ENCODE measurements at regions not wholly inside any gene's neighbourhood (a gene's known extent, or its start where the extent isn't known, plus 50 kb on each side); places are given as distances from the start of the nearest gene placed in this dataset.
"Not testable (repeated sequence)": the region's sequence is repeated elsewhere in the genome, so short reads cannot be mapped to it uniquely, and the experiment has no call there.

GRCh38 chr14:37992499-37992898 is 215.2 kb upstream of the SSTR1 start:
- H3K9me3 ChIP-seq, result no peaks in the 10 kb centered on the region

GRCh38 chr14:37994846-37995372 is 212.8 kb upstream of the SSTR1 start:
- H3K27me3 ChIP-seq (ENCODE audit: low read depth), result no peaks in the 10 kb centered on the region
- DNase-seq (ENCODE audit: low spot score in 2 of 2), result no peak
- H3K4me3 ChIP-seq, result no peak overlapping the region
- no peaks in the 10 kb centered on the region for H3K36me3 ChIP-seq (replicated peaks)
- no peaks in the 10 kb centered on the region for H3K9me3 ChIP-seq
- H3K4me1 ChIP-seq, result no peaks in the 10 kb centered on the region
- in situ Hi-C loops (cut with MboI; ENCODE audit: low sequenced_read_pairs), result no loop called here

More at GRCh38 chr14:37992499-37992898, 215.2 kb upstream of the SSTR1 start:
- no peak for DNase-seq (ENCODE audit: low spot score in 2 of 2)
- no peaks in the 10 kb centered on the region for H3K36me3 ChIP-seq (replicated peaks)
- in situ Hi-C loops (cut with MboI; ENCODE audit: low sequenced_read_pairs), result no loop called here
- H3K27me3 ChIP-seq (ENCODE audit: low read depth), result no peaks in the 10 kb centered on the region
- H3K4me3 ChIP-seq, result no peak overlapping the region
- no peaks in the 10 kb centered on the region for H3K4me1 ChIP-seq

- no peak for DNase-seq (ENCODE audit: low spot score in 2 of 2)
- no peak overlapping the region for H3K4me3 ChIP-seq
- H3K4me1 ChIP-seq, result no peaks in the 10 kb centered on the region
- in situ Hi-C loops (cut with MboI; ENCODE audit: low sequenced_read_pairs), result no loop called here
- no peaks in the 10 kb centered on the region for H3K36me3 ChIP-seq (replicated peaks)
- H3K9me3 ChIP-seq, result no peaks in the 10 kb centered on the region
- H3K27me3 ChIP-seq (ENCODE audit: low read depth), result no peaks in the 10 kb centered on the region
Measured at GRCh38 chr14:37997017-37997416, 210.7 kb upstream of the SSTR1 start.

GRCh38 chr14:38000340-38000739 is 207.4 kb upstream of the SSTR1 start:
- Histone ChIP-seq H3K9me3 (no peaks in the 10 kb centered on the region), H3K4me3 (no peak overlapping the region), H3K36me3 (replicated peaks) (no peaks in the 10 kb centered on the region), H3K27me3 (ENCODE audit: low read depth) (no peaks in the 10 kb centered on the region), H3K4me1 (no peaks in the 10 kb centered on the region)
- in situ Hi-C loops (cut with MboI; ENCODE audit: low sequenced_read_pairs), result no loop called here
- DNase-seq (ENCODE audit: low spot score in 2 of 2), result no peak

GRCh38 chr14:38001501-38001900 is 206.2 kb upstream of the SSTR1 start:
- Histone ChIP-seq H3K4me1 (no peaks in the 10 kb centered on the region), H3K4me3 (no peak overlapping the region), H3K27me3 (ENCODE audit: low read depth) (no peaks in the 10 kb centered on the region), H3K9me3 (no peaks in the 10 kb centered on the region), H3K36me3 (replicated peaks) (no peaks in the 10 kb centered on the region)
- no peak for DNase-seq (ENCODE audit: low spot score in 2 of 2)
- in situ Hi-C loops (cut with MboI; ENCODE audit: low sequenced_read_pairs), result no loop called here

- Histone ChIP-seq H3K9me3 (no peaks in the 10 kb centered on the region), H3K4me1 (no peaks in the 10 kb centered on the region), H3K4me3 (no peak overlapping the region), H3K36me3 (replicated peaks) (no peaks in the 10 kb centered on the region), H3K27me3 (ENCODE audit: low read depth) (no peaks in the 10 kb centered on the region)
- in situ Hi-C loops (cut with MboI; ENCODE audit: low sequenced_read_pairs), result no loop called here
- DNase-seq (ENCODE audit: low spot score in 2 of 2), result no peak
Measured at GRCh38 chr14:38003746-38004609, 203.7 kb upstream of the SSTR1 start.

GRCh38 chr14:38004610-38004879 is 203.2 kb upstream of the SSTR1 start:
- Histone ChIP-seq H3K4me3 (no peak overlapping the region), H3K9me3 (no peaks in the 10 kb centered on the region)
- in situ Hi-C loops (cut with MboI; ENCODE audit: low sequenced_read_pairs), result no loop called here

GRCh38 chr14:38011156-38011555 is 196.5 kb upstream of the SSTR1 start:
- H3K27me3 ChIP-seq (ENCODE audit: low read depth); H3K9me3 ChIP-seq; in situ Hi-C loops (cut with MboI; ENCODE audit: low sequenced_read_pairs); H3K4me3 ChIP-seq; H3K36me3 ChIP-seq (replicated peaks); H3K4me1 ChIP-seq; DNase-seq (ENCODE audit: low spot score in 2 of 2): not testable (repeated sequence)

More at GRCh38 chr14:38004610-38004879, 203.2 kb upstream of the SSTR1 start:
- no peak for DNase-seq (ENCODE audit: low spot score in 2 of 2)
- Histone ChIP-seq H3K27me3 (ENCODE audit: low read depth) (no peaks in the 10 kb centered on the region), H3K36me3 (replicated peaks) (no peaks in the 10 kb centered on the region), H3K4me1 (no peaks in the 10 kb centered on the region)

- Histone ChIP-seq H3K4me3 (no peak overlapping the region), H3K9me3 (no peaks in the 10 kb centered on the region), H3K36me3 (replicated peaks) (no peaks in the 10 kb centered on the region), H3K27me3 (ENCODE audit: low read depth) (no peaks in the 10 kb centered on the region), H3K4me1 (no peaks in the 10 kb centered on the region)
- no peak for DNase-seq (ENCODE audit: low spot score in 2 of 2)
- in situ Hi-C loops (cut with MboI; ENCODE audit: low sequenced_read_pairs), result no loop called here
Measured at GRCh38 chr14:38012056-38012455, 195.6 kb upstream of the SSTR1 start.

- H3K9me3 ChIP-seq, result no peaks in the 10 kb centered on the region
- no peaks in the 10 kb centered on the region for H3K27me3 ChIP-seq (ENCODE audit: low read depth)
- H3K4me3 ChIP-seq, result no peak overlapping the region
- in situ Hi-C loops (cut with MboI; ENCODE audit: low sequenced_read_pairs), result no loop called here
- H3K36me3 ChIP-seq (replicated peaks), result no peaks in the 10 kb centered on the region
- no peak for DNase-seq (ENCODE audit: low spot score in 2 of 2)
- no peaks in the 10 kb centered on the region for H3K4me1 ChIP-seq
Measured at GRCh38 chr14:38016497-38016896, 191.2 kb upstream of the SSTR1 start.

- in situ Hi-C loops (cut with MboI; ENCODE audit: low sequenced_read_pairs), result no loop called here
- no peaks in the 10 kb centered on the region for H3K9me3 ChIP-seq
- no peaks in the 10 kb centered on the region for H3K36me3 ChIP-seq (replicated peaks)
- DNase-seq (ENCODE audit: low spot score in 2 of 2), result no peak
- H3K4me3 ChIP-seq, result no peak overlapping the region
- no peaks in the 10 kb centered on the region for H3K27me3 ChIP-seq (ENCODE audit: low read depth)
- no peaks in the 10 kb centered on the region for H3K4me1 ChIP-seq
Measured at GRCh38 chr14:38021861-38022260, 185.8 kb upstream of the SSTR1 start.

- Histone ChIP-seq H3K4me1 (no peaks in the 10 kb centered on the region), H3K27me3 (ENCODE audit: low read depth) (no peaks in the 10 kb centered on the region), H3K4me3 (no peak overlapping the region), H3K9me3 (no peaks in the 10 kb centered on the region), H3K36me3 (replicated peaks) (no peaks in the 10 kb centered on the region)
- no peak for DNase-seq (ENCODE audit: low spot score in 2 of 2)
- in situ Hi-C loops (cut with MboI; ENCODE audit: low sequenced_read_pairs), result no loop called here
Measured at GRCh38 chr14:38022775-38023174, 184.9 kb upstream of the SSTR1 start.

- Histone ChIP-seq H3K27me3 (ENCODE audit: low read depth) (no peaks in the 10 kb centered on the region), H3K4me3 (no peak overlapping the region), H3K9me3 (no peaks in the 10 kb centered on the region), H3K36me3 (replicated peaks) (no peaks in the 10 kb centered on the region), H3K4me1 (no peaks in the 10 kb centered on the region)
- in situ Hi-C loops (cut with MboI; ENCODE audit: low sequenced_read_pairs), result no loop called here
- DNase-seq (ENCODE audit: low spot score in 2 of 2), result no peak
Measured at GRCh38 chr14:38038171-38038570, 169.5 kb upstream of the SSTR1 start.

GRCh38 chr14:38038986-38039385 is 168.7 kb upstream of the SSTR1 start:
- DNase-seq (ENCODE audit: low spot score in 2 of 2), result no peak
- Histone ChIP-seq H3K4me3 (no peak overlapping the region), H3K9me3 (no peaks in the 10 kb centered on the region), H3K4me1 (no peaks in the 10 kb centered on the region), H3K27me3 (ENCODE audit: low read depth) (no peaks in the 10 kb centered on the region), H3K36me3 (replicated peaks) (no peaks in the 10 kb centered on the region)
- in situ Hi-C loops (cut with MboI; ENCODE audit: low sequenced_read_pairs), result no loop called here

- no peak for DNase-seq (ENCODE audit: low spot score in 2 of 2)
- no peaks in the 10 kb centered on the region for H3K27me3 ChIP-seq (ENCODE audit: low read depth)
- in situ Hi-C loops (cut with MboI; ENCODE audit: low sequenced_read_pairs), result no loop called here
Measured at GRCh38 chr14:38039496-38039895, 168.2 kb upstream of the SSTR1 start.

More at GRCh38 chr14:38039496-38039895, 168.2 kb upstream of the SSTR1 start:
- H3K9me3 ChIP-seq, result no peaks in the 10 kb centered on the region
- no peak overlapping the region for H3K4me3 ChIP-seq
- no peaks in the 10 kb centered on the region for H3K36me3 ChIP-seq (replicated peaks)
- H3K4me1 ChIP-seq, result no peaks in the 10 kb centered on the region
